Astrocyte of the cerebellum (primary cell): ENCODE measurements at regions not wholly inside any gene's neighbourhood (a gene's known extent, or its start where the extent isn't known, plus 50 kb on each side); places are given as distances from the start of the nearest gene placed in this dataset.

Experiments
- DNase-seq: peaks from one replicate; pipeline ENCODE4 v3.0.0-alpha.2; 2011; ENCODE audit warnings: low read depth
- H3K4me3 ChIP-seq: 2 replicates; pipeline ENCODE4 v1.5.1; 2011; ENCODE audit warnings: mild to moderate bottlenecking, low read depth, low read length, moderate library complexity
- in situ Hi-C: cut with HindIII; loops from 2 replicates; pipeline ENCODE4 v1.10.0; 2017; ENCODE audit warnings: low sequenced_read_pairs
- TF ChIP-seq, protein P1 (sequence below): IDR thresholded peaks from 2 replicates; pipeline ENCODE4 v1.5.1; 2012; ENCODE audit warnings: low read length, low read depth, moderate library complexity, mild to moderate bottlenecking; ENCODE audit errors: missing control alignments

DNA sequence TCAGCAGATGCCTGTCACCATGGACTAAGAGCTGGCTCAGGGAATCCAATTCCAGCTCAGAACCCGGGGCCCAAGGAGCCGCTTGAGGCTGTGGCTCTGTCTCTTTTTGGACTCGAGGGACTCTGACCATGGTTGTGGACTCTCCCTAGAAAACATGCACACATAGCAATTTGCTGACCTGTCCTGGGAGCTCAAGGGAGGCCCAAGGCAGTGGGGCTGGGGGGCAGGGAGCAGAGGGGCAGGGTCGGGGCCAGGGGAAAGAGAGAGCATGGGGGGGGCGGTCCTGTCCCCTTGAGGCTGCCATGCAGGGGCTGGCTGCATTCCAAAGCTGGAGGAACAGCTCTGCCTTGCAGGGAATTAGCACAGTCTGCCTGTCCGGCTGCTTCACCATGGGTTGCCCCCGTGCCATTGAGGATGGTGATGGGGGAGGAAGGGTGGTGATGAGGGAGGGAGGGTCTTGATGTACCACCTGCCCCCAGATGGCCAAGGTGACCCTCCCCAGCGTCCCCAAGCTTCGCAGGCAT lies 190.1 kb downstream of the GOLGA6L6 start:
- no peak overlapping the region for H3K4me3 ChIP-seq
- no peak for DNase-seq
- TF ChIP-seq, protein P1, sequence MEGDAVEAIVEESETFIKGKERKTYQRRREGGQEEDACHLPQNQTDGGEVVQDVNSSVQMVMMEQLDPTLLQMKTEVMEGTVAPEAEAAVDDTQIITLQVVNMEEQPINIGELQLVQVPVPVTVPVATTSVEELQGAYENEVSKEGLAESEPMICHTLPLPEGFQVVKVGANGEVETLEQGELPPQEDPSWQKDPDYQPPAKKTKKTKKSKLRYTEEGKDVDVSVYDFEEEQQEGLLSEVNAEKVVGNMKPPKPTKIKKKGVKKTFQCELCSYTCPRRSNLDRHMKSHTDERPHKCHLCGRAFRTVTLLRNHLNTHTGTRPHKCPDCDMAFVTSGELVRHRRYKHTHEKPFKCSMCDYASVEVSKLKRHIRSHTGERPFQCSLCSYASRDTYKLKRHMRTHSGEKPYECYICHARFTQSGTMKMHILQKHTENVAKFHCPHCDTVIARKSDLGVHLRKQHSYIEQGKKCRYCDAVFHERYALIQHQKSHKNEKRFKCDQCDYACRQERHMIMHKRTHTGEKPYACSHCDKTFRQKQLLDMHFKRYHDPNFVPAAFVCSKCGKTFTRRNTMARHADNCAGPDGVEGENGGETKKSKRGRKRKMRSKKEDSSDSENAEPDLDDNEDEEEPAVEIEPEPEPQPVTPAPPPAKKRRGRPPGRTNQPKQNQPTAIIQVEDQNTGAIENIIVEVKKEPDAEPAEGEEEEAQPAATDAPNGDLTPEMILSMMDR = no peak
- in situ Hi-C loops = no loop called here

- DNase-seq = no peak
- TF ChIP-seq, protein P1 = no peak
- in situ Hi-C loops = no loop called here
- no peak overlapping the region for H3K4me3 ChIP-seq
Measured at GRCh38 chr15:20349774-20350498, 191.7 kb downstream of the GOLGA6L6 start.

DNA sequence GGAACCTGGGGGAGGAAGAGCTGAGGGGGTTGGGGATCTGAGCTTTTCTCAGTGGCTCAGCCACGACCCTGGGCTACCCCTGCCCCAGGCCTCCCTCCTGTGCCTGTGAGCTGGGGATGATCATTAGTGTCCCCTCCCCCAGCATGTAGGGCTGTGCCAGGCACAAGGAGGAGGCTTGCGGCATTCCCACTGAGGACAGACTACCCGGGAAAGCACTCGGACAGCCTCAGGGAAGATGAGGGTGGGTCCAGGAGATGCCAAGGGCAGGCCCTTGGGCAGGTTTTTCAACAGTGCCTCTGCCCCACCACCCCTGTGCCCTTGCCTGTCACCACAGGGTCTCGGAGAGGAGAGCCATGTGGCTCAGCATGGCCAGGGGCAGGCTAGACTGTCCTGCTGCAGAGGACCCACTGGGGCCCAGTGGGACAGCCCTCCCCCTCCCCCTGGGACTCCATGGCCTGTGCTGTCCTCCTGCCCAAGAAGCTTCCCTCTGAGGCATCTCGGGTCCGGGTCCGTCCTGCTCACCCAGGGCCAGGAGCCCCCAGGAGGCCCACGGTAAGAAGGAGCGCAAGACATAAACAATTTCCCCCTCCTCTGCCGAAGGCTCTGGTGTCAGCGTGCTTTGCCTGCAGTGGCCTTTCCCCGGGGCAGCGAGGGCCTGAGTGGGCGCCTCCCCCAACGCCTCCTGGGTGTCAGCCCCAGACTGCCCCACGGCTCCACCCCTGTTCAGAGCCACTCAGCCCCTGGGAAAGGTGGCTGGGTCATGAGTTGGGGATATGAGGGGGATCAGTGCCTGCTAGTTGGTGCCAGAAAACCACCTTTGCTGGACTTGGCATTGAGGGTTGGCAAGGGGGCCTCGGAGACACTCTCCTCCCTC lies 192.5 kb downstream of the GOLGA6L6 start:
- TF ChIP-seq, protein P1 = no peak
- in situ Hi-C loops = no loop called here
- no peak for DNase-seq
- H3K4me3 ChIP-seq = no peak overlapping the region

- in situ Hi-C loops = no loop called here
Measured at GRCh38 chr15:20348291-20348899, 193.2 kb downstream of the GOLGA6L6 start.

DNA sequence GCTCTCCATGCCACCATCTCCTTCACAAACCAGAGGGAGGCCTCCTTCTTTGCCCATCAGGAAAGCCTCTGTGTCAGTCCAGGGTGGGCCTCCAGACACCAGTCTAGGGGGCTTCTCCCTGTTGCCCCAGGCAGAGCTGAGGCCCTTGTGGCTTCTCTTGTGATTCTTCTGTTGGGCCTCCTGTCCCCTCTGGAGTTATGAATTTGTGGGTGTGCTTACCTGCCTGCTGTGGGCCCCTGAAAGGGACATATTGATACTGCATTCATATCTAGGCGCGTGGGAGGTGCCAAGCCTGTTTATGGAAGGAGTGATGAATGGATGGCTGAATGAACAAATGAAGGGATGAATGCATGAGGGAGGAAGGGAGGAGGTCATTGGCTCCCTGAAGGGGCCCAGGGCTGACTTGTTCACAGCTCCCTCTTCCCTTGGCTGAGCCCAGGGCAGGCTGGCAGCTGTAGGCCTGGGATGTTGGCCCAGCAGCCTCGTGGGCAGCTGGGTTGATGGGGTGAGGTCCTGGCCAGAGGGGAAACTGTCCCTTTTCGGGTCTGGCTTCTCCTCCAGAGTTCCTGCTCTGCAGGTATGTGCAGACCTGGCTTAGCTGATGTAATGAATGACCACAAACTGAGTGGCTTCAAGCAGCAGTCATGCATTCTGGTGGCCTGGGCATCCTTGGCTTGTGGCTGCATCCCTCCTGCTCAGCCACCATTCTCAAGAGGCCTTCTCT lies 195.4 kb downstream of the GOLGA6L6 start:
- no peak overlapping the region for H3K4me3 ChIP-seq
- in situ Hi-C loops = no loop called here
- no peak for DNase-seq
- TF ChIP-seq, protein P1 = no peak

More at GRCh38 chr15:20348291-20348899, 193.2 kb downstream of the GOLGA6L6 start:
- no peak overlapping the region for H3K4me3 ChIP-seq
- TF ChIP-seq, protein P1 = no peak
- DNase-seq = no peak
